AG10803 (cell line): ENCODE measurements at regions not wholly inside any gene's neighbourhood (a gene's known extent, or its start where the extent isn't known, plus 50 kb on each side); places are given as distances from the start of the nearest gene placed in this dataset.

Experiments used
- DNase-seq: peaks from one replicate; pipeline ENCODE4 v3.0.0; 2010; ENCODE audit warnings: low read depth
- H3K4me3 ChIP-seq: 2 replicates; pipeline ENCODE4 v1.5.1; 2011; ENCODE audit warnings: mild to moderate bottlenecking, low read length, control low read depth
- TF ChIP-seq, protein P1 (sequence below): conservative IDR thresholded peaks from 2 replicates; pipeline ENCODE4 v1.5.1; 2011; ENCODE audit warnings: mild to moderate bottlenecking, low read length, control low read depth, inconsistent platforms

DNA sequence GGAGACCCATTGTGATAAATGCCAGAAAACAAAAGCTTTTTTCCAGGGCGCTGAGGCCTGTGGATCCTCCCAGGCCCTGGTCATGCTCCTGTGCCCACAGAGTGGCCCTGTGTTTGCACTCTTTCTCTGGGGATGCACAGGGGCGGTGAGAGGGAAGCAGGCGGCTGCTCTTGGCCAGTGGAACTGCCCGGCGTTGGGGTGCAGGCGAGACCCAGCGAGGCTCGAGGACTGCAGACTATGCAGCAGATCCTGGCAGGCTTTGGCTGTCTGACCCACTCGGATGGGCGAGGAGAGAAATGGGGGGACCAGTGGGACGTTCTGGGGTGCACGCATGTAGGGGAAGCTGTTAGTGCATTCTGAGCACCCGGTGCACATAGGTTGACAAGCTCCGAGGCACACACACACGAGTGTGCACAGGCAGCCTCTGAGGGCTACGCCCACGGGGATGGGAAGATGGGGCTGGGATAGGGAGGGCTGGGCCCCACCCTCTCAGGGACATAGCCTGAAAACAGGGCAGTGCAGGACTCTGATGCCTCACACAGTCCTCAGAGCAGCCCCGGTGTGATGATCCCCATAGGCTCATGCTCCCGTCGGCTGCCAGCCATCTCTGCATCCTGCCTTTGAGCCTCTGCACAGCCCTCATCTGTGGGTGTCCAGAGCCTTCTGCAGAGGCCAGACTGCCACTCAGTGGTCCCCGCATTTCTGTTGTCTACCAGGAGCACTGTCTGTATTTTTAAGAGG is 1233.5 kb downstream of the BRD1 start:
- no peak for DNase-seq
- TF ChIP-seq, protein P1, sequence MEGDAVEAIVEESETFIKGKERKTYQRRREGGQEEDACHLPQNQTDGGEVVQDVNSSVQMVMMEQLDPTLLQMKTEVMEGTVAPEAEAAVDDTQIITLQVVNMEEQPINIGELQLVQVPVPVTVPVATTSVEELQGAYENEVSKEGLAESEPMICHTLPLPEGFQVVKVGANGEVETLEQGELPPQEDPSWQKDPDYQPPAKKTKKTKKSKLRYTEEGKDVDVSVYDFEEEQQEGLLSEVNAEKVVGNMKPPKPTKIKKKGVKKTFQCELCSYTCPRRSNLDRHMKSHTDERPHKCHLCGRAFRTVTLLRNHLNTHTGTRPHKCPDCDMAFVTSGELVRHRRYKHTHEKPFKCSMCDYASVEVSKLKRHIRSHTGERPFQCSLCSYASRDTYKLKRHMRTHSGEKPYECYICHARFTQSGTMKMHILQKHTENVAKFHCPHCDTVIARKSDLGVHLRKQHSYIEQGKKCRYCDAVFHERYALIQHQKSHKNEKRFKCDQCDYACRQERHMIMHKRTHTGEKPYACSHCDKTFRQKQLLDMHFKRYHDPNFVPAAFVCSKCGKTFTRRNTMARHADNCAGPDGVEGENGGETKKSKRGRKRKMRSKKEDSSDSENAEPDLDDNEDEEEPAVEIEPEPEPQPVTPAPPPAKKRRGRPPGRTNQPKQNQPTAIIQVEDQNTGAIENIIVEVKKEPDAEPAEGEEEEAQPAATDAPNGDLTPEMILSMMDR = no peak

DNA sequence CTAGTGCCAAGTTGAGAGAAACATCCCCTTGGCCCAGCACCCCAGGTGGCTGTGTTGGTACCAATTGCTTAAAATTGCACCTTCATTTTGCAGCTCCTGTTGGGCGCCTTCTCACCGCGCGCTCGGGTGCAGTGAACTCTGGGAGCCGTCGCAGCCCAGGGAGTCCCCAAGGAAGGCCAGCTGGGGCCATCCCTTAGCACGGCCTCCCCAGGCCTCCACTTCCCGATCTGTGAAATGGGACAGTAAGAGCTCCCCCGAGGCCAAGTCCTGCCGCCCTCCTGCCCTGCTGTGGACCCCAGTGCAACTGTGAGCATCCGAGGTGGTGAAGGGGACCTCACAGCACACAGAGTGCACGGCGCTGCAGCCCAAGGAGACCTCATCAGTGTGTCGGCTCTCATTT is 1234.1 kb downstream of the BRD1 start:
- no peak for DNase-seq
- H3K4me3 ChIP-seq = no peak overlapping the region
- TF ChIP-seq, protein P1 = no peak

More for the DNA sequence above, 1233.5 kb downstream of the BRD1 start:
- H3K4me3 ChIP-seq = no peak overlapping the region

DNA sequence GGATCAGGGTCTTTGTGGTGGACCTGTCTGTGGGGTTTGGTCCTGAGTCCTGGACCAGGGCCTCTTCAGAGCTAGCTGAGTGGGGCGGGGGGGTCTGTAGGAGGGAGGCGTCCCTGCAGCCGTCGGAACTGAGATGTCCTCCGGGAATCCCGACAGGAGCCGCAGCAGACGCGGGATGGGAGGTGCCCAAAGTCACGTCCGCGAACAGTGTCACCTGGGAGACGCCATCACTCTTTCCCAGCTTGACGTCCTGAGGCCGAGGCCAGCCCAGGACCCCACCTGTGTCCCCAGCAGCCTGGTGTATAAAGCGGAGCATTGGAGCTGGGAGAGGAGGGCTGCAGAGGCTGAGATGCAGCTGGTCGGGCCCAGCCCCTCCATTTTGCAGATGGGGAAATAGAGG is 1234.7 kb downstream of the BRD1 start:
- no peak for DNase-seq
- TF ChIP-seq, protein P1 = no peak
- H3K4me3 ChIP-seq = no peak overlapping the region

DNA sequence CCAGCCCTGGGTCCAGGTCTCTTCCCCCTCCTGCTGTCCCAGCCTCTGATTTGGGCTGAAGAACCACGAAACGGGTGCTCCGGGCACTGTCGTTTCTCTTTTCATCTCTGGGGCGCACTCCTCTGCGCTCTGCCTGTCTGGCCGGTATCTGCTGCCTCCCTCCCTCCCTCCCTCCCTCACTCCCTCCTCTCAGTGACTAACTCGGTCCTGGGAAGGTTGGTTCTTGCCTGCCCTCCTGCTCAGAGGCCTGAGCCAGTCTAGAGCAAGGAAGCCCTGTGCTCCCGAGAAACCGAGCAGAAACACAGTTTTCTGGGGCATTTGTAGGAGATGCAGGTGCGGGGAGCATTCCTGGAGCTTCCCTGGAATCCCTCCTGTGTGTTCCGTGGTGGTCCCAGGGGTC is 1235.2 kb downstream of the BRD1 start:
- DNase-seq = no peak
- TF ChIP-seq, protein P1 = no peak
- no peak overlapping the region for H3K4me3 ChIP-seq

DNA sequence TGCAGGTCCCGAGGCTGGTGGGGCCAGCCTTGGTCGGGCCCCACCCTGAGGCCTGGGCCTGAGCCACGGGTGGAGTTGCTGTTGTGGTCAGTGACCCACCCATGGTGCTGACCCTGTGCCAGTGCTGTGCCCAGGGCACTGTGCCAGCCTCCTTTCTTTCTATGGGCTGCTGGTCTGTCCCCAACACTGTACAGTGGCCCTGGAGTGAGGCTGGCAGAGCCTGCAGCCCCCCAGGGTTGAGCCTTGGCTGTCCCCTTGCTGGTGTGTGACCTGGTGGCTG is 1235.7 kb downstream of the BRD1 start:
- no peak overlapping the region for H3K4me3 ChIP-seq
- no peak for DNase-seq
- TF ChIP-seq, protein P1 = no peak

DNA sequence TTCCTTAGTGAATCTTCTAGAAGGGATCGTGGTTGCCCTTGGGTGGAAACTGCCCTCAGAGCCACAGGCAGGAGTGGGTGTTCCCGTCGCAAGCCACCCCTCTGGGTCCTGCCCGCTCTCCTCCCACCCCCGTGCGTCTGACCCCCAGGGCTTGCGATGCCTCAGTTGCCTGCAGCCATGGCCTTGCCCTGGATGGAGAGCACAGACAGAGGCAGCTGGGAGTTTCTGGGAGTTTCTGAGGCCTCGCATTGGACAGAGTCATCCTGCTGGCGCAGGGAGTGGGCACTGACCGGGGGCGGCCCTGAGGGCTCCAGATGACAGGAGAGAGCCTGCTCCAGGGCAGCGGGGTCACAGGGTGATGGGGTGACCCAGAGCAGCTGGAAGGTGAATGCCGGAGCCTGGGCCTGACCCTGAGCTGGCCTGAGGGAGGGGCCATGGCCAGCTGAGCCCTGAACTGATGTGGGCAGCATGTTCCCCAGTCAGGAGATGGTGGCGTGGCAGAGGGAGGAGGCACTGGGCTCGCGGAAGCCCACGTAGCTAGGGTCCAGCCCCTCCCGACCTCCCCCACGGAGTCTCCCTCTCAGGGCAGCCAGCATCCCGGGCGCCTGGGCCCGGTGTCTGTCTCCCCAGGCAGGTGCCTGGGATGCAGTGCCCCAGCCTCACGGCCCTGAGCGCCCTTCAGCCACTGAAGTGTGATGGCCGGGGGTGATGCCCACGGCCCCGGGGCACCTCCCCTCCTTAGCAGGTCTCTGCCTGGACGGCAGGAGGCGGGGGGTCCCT is 1236.2 kb downstream of the BRD1 start:
- H3K4me3 ChIP-seq = no peak overlapping the region
- TF ChIP-seq, protein P1 = no peak
- DNase-seq = no peak

DNA sequence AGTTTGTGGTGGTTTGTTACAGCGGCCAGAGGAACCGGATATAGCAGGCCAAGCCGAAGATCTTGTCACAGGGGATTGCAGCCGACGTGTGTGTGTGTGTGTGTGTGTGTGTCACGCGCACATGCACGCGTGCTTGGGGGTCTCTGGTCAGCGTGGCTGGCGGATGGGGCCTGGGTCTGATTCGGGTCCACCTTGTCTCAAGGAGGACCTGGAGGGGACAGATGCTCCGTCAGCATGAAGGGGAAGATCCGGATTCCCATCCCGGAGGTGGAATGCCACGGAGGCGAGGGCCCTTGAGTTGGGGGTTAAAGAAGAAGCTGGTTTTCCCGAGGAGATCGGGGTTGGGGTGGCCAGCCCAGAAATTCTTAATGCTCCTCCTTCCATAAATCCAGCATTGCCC is 1237.8 kb downstream of the BRD1 start:
- TF ChIP-seq, protein P1 = no peak
- no peak for DNase-seq
- H3K4me3 ChIP-seq = no peak overlapping the region
